RWPE1 (cell line): ENCODE measurements at regions not wholly inside any gene's neighbourhood (a gene's known extent, or its start where the extent isn't known, plus 50 kb on each side); places are given as distances from the start of the nearest gene placed in this dataset.

Experiments used
- CTCF ChIA-PET: fragments of 350-600 bp; sonication (Branson Sonifier 250); formaldehyde crosslinking; extraction: SDS; loops from one replicate; lab custom pipeline; 2021; lab: Yijun Ruan, JAX
- POLR2A ChIA-PET: fragments of 400-600 bp; formaldehyde crosslinking; extraction: SDS; loops from one replicate; lab custom pipeline; 2020; ENCODE audit warnings: antibody characterized with exemption; ENCODE audit not compliant: low non-redundant PET; lab: Yijun Ruan, JAX
- DNase-seq: peaks from one replicate; pipeline ENCODE4 v3.0.0; 2012; ENCODE audit warnings: low spot score
- H3K27ac ChIP-seq: fragments of 450-650 bp; 2 replicates; pipeline ENCODE4 v1.5.1; 2017
- CTCF ChIP-seq: fragments of 450-650 bp; conservative IDR thresholded peaks from 2 replicates; pipeline ENCODE4 v1.5.1; 2017; ENCODE audit warnings: low read depth, mild to moderate bottlenecking

GRCh38 chr1:91176250-91176649, 154.4 kb upstream of the ZNF644 start:
- no peak for DNase-seq
- H3K27ac ChIP-seq, result no peak overlapping the region
- CTCF ChIA-PET, result interaction anchor here (0.6 to 4.2 kb wide), 3 partner anchors 11 to 745 kb away, joined by 3 to 20 read pairs (median 4); no protein-coding TSS in a partner anchor
- POLR2A ChIA-PET, result no interaction called here
- TF ChIP-seq CTCF, result no peak

GRCh38 chr1:91174734-91175133, 152.9 kb upstream of the ZNF644 start:
- no peak for TF ChIP-seq CTCF
- ChIA-PET POLR2A (no interaction called here), CTCF (interaction anchor here (4.2 kb wide), 1 partner anchor 9 kb away, joined by 20 read pairs; no protein-coding TSS in a partner anchor)
- DNase-seq, result no peak
- no peak overlapping the region for H3K27ac ChIP-seq

- POLR2A ChIA-PET, result no interaction called here
- no peak for DNase-seq
- no peak for TF ChIP-seq CTCF
- no peak overlapping the region for H3K27ac ChIP-seq
- CTCF ChIA-PET, result interaction anchor here (0.7 to 4.2 kb wide), 3 partner anchors 8 to 105 kb away, joined by 3 to 20 read pairs (median 5); no protein-coding TSS in a partner anchor
Observed at GRCh38 chr1:91173346-91173890, 151.6 kb upstream of the ZNF644 start.

- no peak for DNase-seq
- no peak for TF ChIP-seq CTCF
- no peak overlapping the region for H3K27ac ChIP-seq
- CTCF ChIA-PET, result no interaction called here
- POLR2A ChIA-PET, result no interaction called here
Observed at GRCh38 chr1:91172541-91172940, 150.7 kb upstream of the ZNF644 start.

GRCh38 chr1:91171898-91172297, 150.1 kb upstream of the ZNF644 start:
- ChIA-PET CTCF (no interaction called here), POLR2A (no interaction called here)
- H3K27ac ChIP-seq, result no peak overlapping the region
- TF ChIP-seq CTCF, result no peak
- DNase-seq, result no peak

- no peak overlapping the region for H3K27ac ChIP-seq
- CTCF ChIA-PET, result no interaction called here
- no peak for DNase-seq
- POLR2A ChIA-PET, result no interaction called here
- no peak for TF ChIP-seq CTCF
Observed at GRCh38 chr1:91170571-91170970, 148.7 kb upstream of the ZNF644 start.
